Choroid plexus epithelial cell (primary cell): ENCODE measurements at regions not wholly inside any gene's neighbourhood (a gene's known extent, or its start where the extent isn't known, plus 50 kb on each side); places are given as distances from the start of the nearest gene placed in this dataset.
A peak's percentile ranks its signal among the peaks of the same experiment; 100 is the strongest.

Source experiments
- DNase-seq: peaks from one replicate; pipeline ENCODE4 v3.0.0-alpha.2; 2010; ENCODE audit warnings: low read depth
- H3K4me3 ChIP-seq: 2 replicates; pipeline ENCODE4 v1.5.1; 2011; ENCODE audit warnings: low read depth, mild to moderate bottlenecking, control low read depth, low read length, moderate library complexity
- CTCF ChIP-seq: conservative IDR thresholded peaks from 2 replicates; pipeline ENCODE4 v1.5.1; 2011; ENCODE audit warnings: low read depth, mild to moderate bottlenecking, control low read depth, inconsistent platforms, low read length, moderate library complexity

GRCh38 chr11:130582981-130583380 lies 134.5 kb downstream of the ADAMTS15 start:
- no peak overlapping the region for H3K4me3 ChIP-seq
- peak; percentile 24 for DNase-seq
- TF ChIP-seq CTCF = no peak

GRCh38 chr11:130583801-130584211 lies 135.4 kb downstream of the ADAMTS15 start:
- TF ChIP-seq CTCF = no peak
- no peak for DNase-seq
- no peak overlapping the region for H3K4me3 ChIP-seq

GRCh38 chr11:130585545-130585944 lies 137.1 kb downstream of the ADAMTS15 start:
- no peak overlapping the region for H3K4me3 ChIP-seq
- no peak for TF ChIP-seq CTCF
- peak; percentile 39 for DNase-seq

- TF ChIP-seq CTCF = no peak
- no peak for DNase-seq
Observed at GRCh38 chr11:130587658-130588057, 139.2 kb downstream of the ADAMTS15 start.

GRCh38 chr11:130588471-130588870 lies 140.0 kb downstream of the ADAMTS15 start:
- H3K4me3 ChIP-seq = no peak overlapping the region
- no peak for TF ChIP-seq CTCF
- no peak for DNase-seq

More at GRCh38 chr11:130587658-130588057, 139.2 kb downstream of the ADAMTS15 start:
- H3K4me3 ChIP-seq = no peak overlapping the region

GRCh38 chr11:130592056-130592455 lies 143.6 kb downstream of the ADAMTS15 start:
- TF ChIP-seq CTCF = no peak
- DNase-seq = no peak
- H3K4me3 ChIP-seq = no peak overlapping the region

- no peak overlapping the region for H3K4me3 ChIP-seq
- no peak for DNase-seq
- no peak for TF ChIP-seq CTCF
Observed at GRCh38 chr11:130593064-130593463, 144.6 kb downstream of the ADAMTS15 start.
